Neural progenitor cell (in vitro differentiated cells): ENCODE measurements at regions not wholly inside any gene's neighbourhood (a gene's known extent, or its start where the extent isn't known, plus 50 kb on each side); places are given as distances from the start of the nearest gene placed in this dataset.

Experiments used
- CTCF ChIP-seq: fragments of 200-600 bp; sonication (generic); IDR thresholded peaks from 2 replicates; pipeline ENCODE4 v1.5.1; 2017; ENCODE audit warnings: antibody characterized with exemption, mild to moderate bottlenecking
- EZH2 ChIP-seq: fragments of 200-600 bp; sonication (generic); IDR thresholded peaks from 2 replicates; pipeline ENCODE4 v1.6.1; 2017; ENCODE audit warnings: antibody characterized with exemption, mild to moderate bottlenecking, moderate library complexity
- EZH2phosphoT487 ChIP-seq: fragments of 200-600 bp; sonication (generic); IDR thresholded peaks from 2 replicates; pipeline ENCODE4 v1.6.1; 2017; ENCODE audit warnings: antibody characterized with exemption

- no peak for TF ChIP-seq CTCF
- no peak for TF ChIP-seq EZH2
- no peak for TF ChIP-seq EZH2phosphoT487
Measured at GRCh38 chr1:185570962-185571361, 163.2 kb upstream of the HMCN1 start.
